BE2C (cell line): ENCODE measurements at regions not wholly inside any gene's neighbourhood (a gene's known extent, or its start where the extent isn't known, plus 50 kb on each side); places are given as distances from the start of the nearest gene placed in this dataset.

Experiments
- DNase-seq: peaks from one replicate; pipeline ENCODE4 v3.0.0-alpha.2; 2020
- H3K27me3 ChIP-seq: fragments of 250-450 bp; sonication (Bioruptor Pico); 2 replicates; pipeline ENCODE4 v1.5.1; 2020; ENCODE audit warnings: mild to moderate bottlenecking
- H3K36me3 ChIP-seq: fragments of 250-450 bp; sonication (Bioruptor Pico); 2 replicates; pipeline ENCODE4 v1.5.1; 2020; ENCODE audit warnings: mild to moderate bottlenecking
- H3K4me1 ChIP-seq: fragments of 250-450 bp; sonication (Bioruptor Pico); 2 replicates; pipeline ENCODE4 v1.5.1; 2020
- H3K4me3 ChIP-seq: 2 replicates; pipeline ENCODE4 v1.5.1; 2011; ENCODE audit warnings: low read depth, low read length
- H3K9me3 ChIP-seq: fragments of 250-450 bp; sonication (Bioruptor Pico); 2 replicates; pipeline ENCODE4 v1.5.1; 2020
- TF ChIP-seq, protein P1 (sequence below): IDR thresholded peaks from 2 replicates; pipeline ENCODE4 v1.5.1; 2012; ENCODE audit warnings: mild to moderate bottlenecking, low read depth, low read length

DNA sequence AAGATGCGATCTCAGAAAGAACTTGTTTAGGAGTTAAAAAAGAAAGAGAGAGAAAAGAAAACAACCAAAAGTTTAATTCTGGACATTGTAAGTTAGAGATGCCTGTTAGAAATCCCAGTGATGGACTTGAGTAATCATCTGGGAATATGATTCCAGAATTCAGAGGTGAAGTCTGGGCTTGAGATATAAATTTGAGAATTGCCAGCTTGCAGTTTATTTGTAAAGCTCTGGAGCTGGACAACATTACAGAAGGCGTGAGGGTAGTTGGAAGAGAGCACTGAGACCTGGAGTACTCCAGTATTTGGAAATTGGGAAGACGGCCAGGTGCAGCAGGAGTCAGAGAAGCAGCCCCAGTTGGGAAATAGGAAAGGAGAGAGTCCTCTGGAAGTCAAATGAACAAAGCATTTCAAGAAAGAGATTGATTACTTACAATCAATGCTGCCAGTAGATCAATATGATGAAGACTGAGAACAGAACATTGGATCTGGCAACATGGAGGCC is 128.8 kb upstream of the ARHGAP28 start:
- H3K36me3 ChIP-seq = no peaks in the 10 kb centered on the region
- H3K9me3 ChIP-seq = no peaks in the 10 kb centered on the region
- no peaks in the 10 kb centered on the region for H3K4me1 ChIP-seq
- no peaks in the 10 kb centered on the region for H3K27me3 ChIP-seq
- no peak overlapping the region for H3K4me3 ChIP-seq
- TF ChIP-seq, protein P1, sequence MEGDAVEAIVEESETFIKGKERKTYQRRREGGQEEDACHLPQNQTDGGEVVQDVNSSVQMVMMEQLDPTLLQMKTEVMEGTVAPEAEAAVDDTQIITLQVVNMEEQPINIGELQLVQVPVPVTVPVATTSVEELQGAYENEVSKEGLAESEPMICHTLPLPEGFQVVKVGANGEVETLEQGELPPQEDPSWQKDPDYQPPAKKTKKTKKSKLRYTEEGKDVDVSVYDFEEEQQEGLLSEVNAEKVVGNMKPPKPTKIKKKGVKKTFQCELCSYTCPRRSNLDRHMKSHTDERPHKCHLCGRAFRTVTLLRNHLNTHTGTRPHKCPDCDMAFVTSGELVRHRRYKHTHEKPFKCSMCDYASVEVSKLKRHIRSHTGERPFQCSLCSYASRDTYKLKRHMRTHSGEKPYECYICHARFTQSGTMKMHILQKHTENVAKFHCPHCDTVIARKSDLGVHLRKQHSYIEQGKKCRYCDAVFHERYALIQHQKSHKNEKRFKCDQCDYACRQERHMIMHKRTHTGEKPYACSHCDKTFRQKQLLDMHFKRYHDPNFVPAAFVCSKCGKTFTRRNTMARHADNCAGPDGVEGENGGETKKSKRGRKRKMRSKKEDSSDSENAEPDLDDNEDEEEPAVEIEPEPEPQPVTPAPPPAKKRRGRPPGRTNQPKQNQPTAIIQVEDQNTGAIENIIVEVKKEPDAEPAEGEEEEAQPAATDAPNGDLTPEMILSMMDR = no peak
- DNase-seq = no peak

DNA sequence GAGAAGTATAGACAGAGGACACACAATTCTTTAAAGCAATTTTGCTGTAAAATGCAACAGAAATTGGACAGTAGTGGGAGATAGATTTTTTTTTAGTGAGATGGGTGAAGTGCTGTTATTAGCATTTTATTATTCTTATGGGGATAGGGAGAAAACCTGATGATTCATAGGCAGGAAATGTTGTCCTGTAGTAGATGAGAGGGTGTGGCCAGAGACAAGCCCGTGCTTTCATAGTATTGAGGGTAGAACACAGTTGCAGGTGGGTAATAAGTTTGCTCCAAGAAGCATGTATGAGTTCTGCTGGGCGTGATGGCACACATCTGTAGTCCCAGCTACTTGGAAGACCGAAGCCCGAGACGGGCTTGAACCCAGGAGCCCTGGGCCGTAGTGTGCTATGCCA is 128.3 kb upstream of the ARHGAP28 start:
- no peaks in the 10 kb centered on the region for H3K4me1 ChIP-seq
- H3K27me3 ChIP-seq = no peaks in the 10 kb centered on the region
- no peak for DNase-seq
- TF ChIP-seq, protein P1 = no peak
- no peak overlapping the region for H3K4me3 ChIP-seq
- H3K36me3 ChIP-seq = no peaks in the 10 kb centered on the region
- no peaks in the 10 kb centered on the region for H3K9me3 ChIP-seq

DNA sequence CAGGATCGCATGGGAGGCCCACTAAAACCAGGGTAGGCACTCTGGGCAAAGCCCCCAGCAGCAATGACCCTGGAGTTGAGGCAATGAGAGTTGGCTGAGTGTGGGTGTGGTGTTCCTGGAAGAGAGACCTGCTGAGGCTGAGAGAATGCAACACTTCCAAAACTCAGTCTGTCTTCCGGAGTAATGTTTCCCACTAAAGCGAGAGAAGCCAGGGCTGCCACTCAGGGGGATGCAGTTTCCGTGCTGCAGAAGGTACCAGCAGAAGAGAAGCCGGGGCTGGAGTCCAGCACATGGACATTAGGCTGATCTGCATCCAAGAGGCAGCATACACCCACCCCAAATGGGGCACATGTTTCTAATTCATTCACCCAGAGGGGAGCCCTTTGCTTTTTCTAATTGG is 127.2 kb upstream of the ARHGAP28 start:
- TF ChIP-seq, protein P1 = no peak
- H3K4me3 ChIP-seq = no peak overlapping the region
- no peak for DNase-seq
- no peaks in the 10 kb centered on the region for H3K4me1 ChIP-seq
- H3K27me3 ChIP-seq = no peaks in the 10 kb centered on the region
- H3K36me3 ChIP-seq = no peaks in the 10 kb centered on the region
- no peaks in the 10 kb centered on the region for H3K9me3 ChIP-seq

DNA sequence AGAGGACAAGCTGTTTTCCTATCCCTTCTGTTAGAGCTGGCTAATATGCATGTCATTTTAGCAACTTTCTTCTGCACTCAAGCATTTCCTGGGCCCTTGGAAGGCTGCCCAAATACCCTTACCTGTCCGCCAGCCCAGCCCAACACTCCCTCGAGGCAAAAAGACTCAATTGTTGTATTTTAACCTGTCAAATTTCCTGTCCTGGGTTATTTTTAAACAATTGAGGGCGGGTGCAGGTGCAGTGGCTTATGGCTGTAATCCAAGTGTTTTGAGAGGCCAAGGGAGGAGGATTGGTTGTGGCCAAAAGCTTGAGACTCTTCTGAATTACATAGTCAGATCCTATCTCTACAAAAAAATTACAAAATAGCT is 125.0 kb upstream of the ARHGAP28 start:
- TF ChIP-seq, protein P1 = no peak
- Histone ChIP-seq H3K4me3 (no peak overlapping the region), H3K27me3 (no peaks in the 10 kb centered on the region), H3K9me3 (no peaks in the 10 kb centered on the region), H3K36me3 (no peaks in the 10 kb centered on the region), H3K4me1 (no peaks in the 10 kb centered on the region)
- no peak for DNase-seq

DNA sequence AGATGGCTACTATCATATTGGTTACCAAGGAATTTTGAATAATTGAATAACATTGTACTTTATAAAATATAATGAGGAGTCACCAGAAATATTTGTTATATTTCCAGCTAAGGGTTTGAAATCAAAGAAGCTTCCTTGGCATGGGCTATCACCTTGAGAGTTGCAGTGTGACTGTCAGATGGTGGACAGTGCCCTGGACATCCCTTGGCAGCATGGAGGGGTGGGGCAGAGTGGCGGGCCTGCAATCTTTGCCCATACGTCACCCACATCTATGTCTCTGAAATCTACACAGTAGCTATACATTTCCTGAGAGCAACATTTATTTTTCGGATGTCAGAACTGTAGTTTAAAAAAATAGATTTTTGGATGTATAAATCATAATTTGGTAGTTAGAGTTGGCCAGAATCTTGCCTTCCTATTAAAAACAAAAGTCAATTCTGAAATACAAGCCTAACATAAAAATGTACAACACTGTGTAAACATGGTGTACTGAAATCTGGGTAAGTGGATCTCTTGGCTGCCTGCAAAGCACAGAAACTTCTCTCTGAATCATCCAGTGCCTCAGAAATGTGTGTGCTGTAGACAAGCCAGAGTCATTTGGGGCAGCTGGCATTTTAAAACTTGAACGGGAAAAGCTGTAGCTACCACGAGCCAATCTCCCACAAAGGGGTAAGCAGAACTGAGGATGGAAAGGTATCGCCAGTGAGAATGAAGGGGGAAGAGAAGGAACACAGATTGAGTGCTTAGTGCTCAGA is 124.2 kb upstream of the ARHGAP28 start:
- Histone ChIP-seq H3K36me3 (no peaks in the 10 kb centered on the region), H3K4me1 (no peaks in the 10 kb centered on the region), H3K9me3 (no peaks in the 10 kb centered on the region), H3K4me3 (no peak overlapping the region), H3K27me3 (no peaks in the 10 kb centered on the region)
- TF ChIP-seq, protein P1 = no peak
- no peak for DNase-seq

DNA sequence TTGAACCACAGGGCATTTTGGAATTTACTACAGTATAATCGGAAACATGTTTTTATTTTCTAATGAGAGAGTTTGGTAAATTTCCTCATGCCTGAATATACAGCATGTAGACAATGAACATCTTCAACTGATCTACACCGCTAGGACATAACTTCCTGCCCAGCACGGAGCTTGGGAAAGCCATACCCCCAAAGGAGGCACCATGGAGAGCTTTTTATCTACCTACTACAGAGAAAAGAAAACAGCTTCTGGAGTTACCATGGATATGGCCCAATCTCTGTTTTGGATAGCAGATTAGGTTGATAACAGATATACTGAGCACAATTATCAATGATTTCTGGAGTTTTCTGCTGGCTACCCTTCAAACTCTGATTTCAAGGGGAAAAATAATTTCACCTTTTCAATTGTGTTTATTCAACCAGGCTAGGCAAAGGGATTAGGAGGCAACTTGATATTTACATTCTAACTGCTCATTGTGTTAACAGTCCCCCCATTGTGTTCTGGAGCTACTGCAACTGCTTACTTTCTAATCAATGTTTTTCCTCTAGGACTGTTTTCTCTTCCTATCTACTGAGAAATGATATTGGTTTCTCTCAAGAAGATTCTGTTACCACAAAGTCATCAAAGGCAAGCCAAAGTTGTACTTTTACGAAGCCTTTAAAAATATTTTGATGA is 123.0 kb upstream of the ARHGAP28 start:
- no peaks in the 10 kb centered on the region for H3K9me3 ChIP-seq
- H3K4me3 ChIP-seq = no peak overlapping the region
- TF ChIP-seq, protein P1 = no peak
- H3K36me3 ChIP-seq = no peaks in the 10 kb centered on the region
- H3K27me3 ChIP-seq = no peaks in the 10 kb centered on the region
- DNase-seq = no peak
- H3K4me1 ChIP-seq = no peaks in the 10 kb centered on the region
